ENCODE measurements at regions not wholly inside any gene's neighbourhood (a gene's known extent, or its start where the extent isn't known, plus 50 kb on each side); places are given as distances from the start of the nearest gene placed in this dataset.

GRCh38 chr6:149212892-149213801 is 104.4 kb upstream of the TAB2 start:
- no peak for TF ChIP-seq CTCF (IDR thresholded peaks at IDR 0.05; ENCODE audit: insufficient read depth, low read depth, low read length)
- no peak for TF ChIP-seq EZH2 (IDR thresholded peaks at IDR 0.05; ENCODE audit: insufficient read depth, low read length)

Measured in astrocyte (in vitro differentiated cells and primary cell).